Bronchial epithelial cell (primary cell): ENCODE measurements at regions not wholly inside any gene's neighbourhood (a gene's known extent, or its start where the extent isn't known, plus 50 kb on each side); places are given as distances from the start of the nearest gene placed in this dataset.

ENCODE experiments used
- DNase-seq: peaks from one replicate; pipeline ENCODE4 v3.0.0-alpha.2; 2010; ENCODE audit warnings: low read depth
- FAIRE-seq: peaks from 2 replicates; lab custom pipeline; 2011; peaks lifted over from hg19 to GRCh38; lab: Jason Lieb, UNC
- H3K27me3 ChIP-seq: 2 replicates; pipeline ENCODE4 v1.5.1; 2011; ENCODE audit warnings: low read length; ENCODE audit not compliant: control insufficient read depth, insufficient read depth
- H3K36me3 ChIP-seq: 2 replicates; pipeline ENCODE4 v1.5.1; 2011; ENCODE audit warnings: low read length; ENCODE audit not compliant: control insufficient read depth, insufficient read depth
- H3K4me3 ChIP-seq: 2 replicates; pipeline ENCODE4 v1.5.1; 2011; ENCODE audit warnings: mild to moderate bottlenecking, low read depth, low read length, control low read depth
- CTCF ChIP-seq: IDR thresholded peaks from 2 replicates; pipeline ENCODE4 v1.5.1; 2011; ENCODE audit warnings: mild to moderate bottlenecking, moderate library complexity, low read length, control low read depth, inconsistent platforms; ENCODE audit not compliant: insufficient read depth, severe bottlenecking

GRCh38 chr4:126037231-126037630 lies 722.5 kb downstream of the FAT4 start:
- no peak for DNase-seq
- FAIRE-seq, result no peak
- Histone ChIP-seq H3K27me3 (no peaks in the 10 kb centered on the region), H3K4me3 (no peak overlapping the region), H3K36me3 (no peaks in the 10 kb centered on the region)
- TF ChIP-seq CTCF, result no peak

GRCh38 chr4:126038502-126039144 lies 723.9 kb downstream of the FAT4 start:
- FAIRE-seq, result no peak
- no peaks in the 10 kb centered on the region for H3K27me3 ChIP-seq
- H3K36me3 ChIP-seq, result no peaks in the 10 kb centered on the region
- DNase-seq, result no peak
- H3K4me3 ChIP-seq, result no peak overlapping the region
- no peak for TF ChIP-seq CTCF

GRCh38 chr4:126046081-126046614 lies 731.4 kb downstream of the FAT4 start:
- Histone ChIP-seq H3K27me3 (no peaks in the 10 kb centered on the region), H3K4me3 (no peak overlapping the region), H3K36me3 (no peaks in the 10 kb centered on the region)
- DNase-seq, result no peak
- FAIRE-seq, result no peak
- no peak for TF ChIP-seq CTCF

- no peak overlapping the region for H3K4me3 ChIP-seq
- H3K27me3 ChIP-seq, result no peaks in the 10 kb centered on the region
- TF ChIP-seq CTCF, result no peak
- no peak for DNase-seq
- no peak for FAIRE-seq
- H3K36me3 ChIP-seq, result no peaks in the 10 kb centered on the region
Measured at GRCh38 chr4:126047114-126047513, 732.4 kb downstream of the FAT4 start.

- FAIRE-seq (no peak), DNase-seq (peak; percentile 63)
- Histone ChIP-seq H3K27me3 (no peaks in the 10 kb centered on the region), H3K4me3 (no peak overlapping the region), H3K36me3 (no peaks in the 10 kb centered on the region)
- TF ChIP-seq CTCF, result peak; percentile 16
Measured at GRCh38 chr4:126051689-126052424, 737.1 kb downstream of the FAT4 start.
